ENCODE measurements at regions not wholly inside any gene's neighbourhood (a gene's known extent, or its start where the extent isn't known, plus 50 kb on each side); places are given as distances from the start of the nearest gene placed in this dataset.

- Mint-ChIP-seq H3K9me3 (peaks cover 10% of the 10 kb centered on the region), H3K4me3 (no peak overlapping the region), H3K4me1 (no peaks in the 10 kb centered on the region), H3K27me3 (no peaks in the 10 kb centered on the region), H3K27ac (no peak overlapping the region), H3K36me3 (ENCODE audit: low read depth) (no peaks in the 10 kb centered on the region)
- ATAC-seq (no peak), DNase-seq (no peak)
Observed at GRCh38 chr4:134585972-134586371, 384.4 kb upstream of the PABPC4L start.

- peaks cover 14% of the 10 kb centered on the region for H3K9me3 Mint-ChIP-seq
- H3K4me3 Mint-ChIP-seq: no peak overlapping the region
- no peaks in the 10 kb centered on the region for H3K27me3 Mint-ChIP-seq
- H3K36me3 Mint-ChIP-seq (ENCODE audit: low read depth): no peaks in the 10 kb centered on the region
- no peaks in the 10 kb centered on the region for H3K4me1 Mint-ChIP-seq
- ATAC-seq (no peak), DNase-seq (no peak)
- no peak overlapping the region for H3K27ac Mint-ChIP-seq
Observed at GRCh38 chr4:134567461-134567860, 365.9 kb upstream of the PABPC4L start.

GRCh38 chr4:134560728-134561127, 359.1 kb upstream of the PABPC4L start:
- Mint-ChIP-seq H3K36me3 (ENCODE audit: low read depth) (no peaks in the 10 kb centered on the region), H3K4me1 (no peaks in the 10 kb centered on the region), H3K9me3 (peaks cover 9% of the 10 kb centered on the region), H3K27me3 (no peaks in the 10 kb centered on the region), H3K4me3 (no peak overlapping the region), H3K27ac (no peak overlapping the region)
- no peak for ATAC-seq
- no peak for DNase-seq

GRCh38 chr4:134552063-134552462, 350.5 kb upstream of the PABPC4L start:
- no peak for DNase-seq
- Mint-ChIP-seq H3K4me1 (no peaks in the 10 kb centered on the region), H3K27ac (no peak overlapping the region), H3K27me3 (no peaks in the 10 kb centered on the region), H3K36me3 (ENCODE audit: low read depth) (no peaks in the 10 kb centered on the region), H3K4me3 (no peak overlapping the region), H3K9me3 (peaks cover 29% of the 10 kb centered on the region)
- no peak for ATAC-seq

- H3K27ac Mint-ChIP-seq: no peak overlapping the region
- H3K4me1 Mint-ChIP-seq: no peaks in the 10 kb centered on the region
- ATAC-seq: no peak
- DNase-seq: no peak
- H3K4me3 Mint-ChIP-seq: no peak overlapping the region
- H3K36me3 Mint-ChIP-seq (ENCODE audit: low read depth): no peaks in the 10 kb centered on the region
- H3K9me3 Mint-ChIP-seq: peaks cover 29% of the 10 kb centered on the region
- no peaks in the 10 kb centered on the region for H3K27me3 Mint-ChIP-seq
Observed at GRCh38 chr4:134551348-134551747, 349.8 kb upstream of the PABPC4L start.

- Mint-ChIP-seq H3K27me3 (no peaks in the 10 kb centered on the region), H3K9me3 (peaks cover 12% of the 10 kb centered on the region), H3K27ac (no peak overlapping the region), H3K36me3 (ENCODE audit: low read depth) (no peaks in the 10 kb centered on the region), H3K4me1 (no peaks in the 10 kb centered on the region), H3K4me3 (no peak overlapping the region)
- no peak for ATAC-seq
- no peak for DNase-seq
Observed at GRCh38 chr4:134548052-134548628, 346.6 kb upstream of the PABPC4L start.

- DNase-seq (no peak), ATAC-seq (no peak)
- Mint-ChIP-seq H3K27ac (no peak overlapping the region), H3K27me3 (no peaks in the 10 kb centered on the region), H3K9me3 (peaks cover 12% of the 10 kb centered on the region), H3K4me3 (no peak overlapping the region), H3K4me1 (no peaks in the 10 kb centered on the region), H3K36me3 (ENCODE audit: low read depth) (no peaks in the 10 kb centered on the region)
Observed at GRCh38 chr4:134546279-134546678, 344.7 kb upstream of the PABPC4L start.

- Mint-ChIP-seq H3K9me3 (peaks cover 12% of the 10 kb centered on the region), H3K27me3 (no peaks in the 10 kb centered on the region), H3K27ac (no peak overlapping the region), H3K4me1 (no peaks in the 10 kb centered on the region), H3K36me3 (ENCODE audit: low read depth) (no peaks in the 10 kb centered on the region), H3K4me3 (no peak overlapping the region)
- DNase-seq: no peak
- no peak for ATAC-seq
Observed at GRCh38 chr4:134544303-134544770, 342.7 kb upstream of the PABPC4L start.

GRCh38 chr4:134540588-134540987, 339.0 kb upstream of the PABPC4L start:
- Mint-ChIP-seq H3K4me1 (no peaks in the 10 kb centered on the region), H3K27ac (no peak overlapping the region), H3K27me3 (no peaks in the 10 kb centered on the region), H3K36me3 (ENCODE audit: low read depth) (no peaks in the 10 kb centered on the region), H3K9me3 (peaks cover 4% of the 10 kb centered on the region), H3K4me3 (no peak overlapping the region)
- DNase-seq: no peak
- no peak for ATAC-seq

- no peak for ATAC-seq
- Mint-ChIP-seq H3K27ac (no peak overlapping the region), H3K4me3 (no peak overlapping the region), H3K9me3 (peaks cover 8% of the 10 kb centered on the region), H3K27me3 (no peaks in the 10 kb centered on the region), H3K4me1 (no peaks in the 10 kb centered on the region), H3K36me3 (ENCODE audit: low read depth) (no peaks in the 10 kb centered on the region)
- DNase-seq: no peak
Observed at GRCh38 chr4:134539729-134540231, 338.2 kb upstream of the PABPC4L start.

- ATAC-seq (no peak), DNase-seq (no peak)
- no peaks in the 10 kb centered on the region for H3K27me3 Mint-ChIP-seq
- no peak overlapping the region for H3K27ac Mint-ChIP-seq
- H3K4me3 Mint-ChIP-seq: no peak overlapping the region
- no peaks in the 10 kb centered on the region for H3K4me1 Mint-ChIP-seq
- H3K36me3 Mint-ChIP-seq (ENCODE audit: low read depth): no peaks in the 10 kb centered on the region
- peaks cover 8% of the 10 kb centered on the region for H3K9me3 Mint-ChIP-seq
Observed at GRCh38 chr4:134537701-134538100, 336.1 kb upstream of the PABPC4L start.

GRCh38 chr4:134533068-134533467, 331.5 kb upstream of the PABPC4L start:
- Mint-ChIP-seq H3K4me1 (no peaks in the 10 kb centered on the region), H3K9me3 (peaks cover 8% of the 10 kb centered on the region), H3K36me3 (ENCODE audit: low read depth) (no peaks in the 10 kb centered on the region), H3K4me3 (no peak overlapping the region), H3K27ac (no peak overlapping the region), H3K27me3 (no peaks in the 10 kb centered on the region)
- ATAC-seq: no peak
- DNase-seq: no peak

- no peaks in the 10 kb centered on the region for H3K4me1 Mint-ChIP-seq
- no peak overlapping the region for H3K4me3 Mint-ChIP-seq
- H3K36me3 Mint-ChIP-seq (ENCODE audit: low read depth): no peaks in the 10 kb centered on the region
- no peaks in the 10 kb centered on the region for H3K27me3 Mint-ChIP-seq
- DNase-seq (no peak), ATAC-seq (no peak)
- H3K9me3 Mint-ChIP-seq: peaks cover 11% of the 10 kb centered on the region
- no peak overlapping the region for H3K27ac Mint-ChIP-seq
Observed at GRCh38 chr4:134531013-134531412, 329.4 kb upstream of the PABPC4L start.

GRCh38 chr4:134529629-134530028, 328.0 kb upstream of the PABPC4L start:
- no peaks in the 10 kb centered on the region for H3K36me3 Mint-ChIP-seq (ENCODE audit: low read depth)
- no peaks in the 10 kb centered on the region for H3K27me3 Mint-ChIP-seq
- DNase-seq (no peak), ATAC-seq (no peak)
- H3K4me1 Mint-ChIP-seq: no peaks in the 10 kb centered on the region
- peaks cover 7% of the 10 kb centered on the region for H3K9me3 Mint-ChIP-seq
- no peak overlapping the region for H3K4me3 Mint-ChIP-seq
- no peak overlapping the region for H3K27ac Mint-ChIP-seq

- no peaks in the 10 kb centered on the region for H3K36me3 Mint-ChIP-seq (ENCODE audit: low read depth)
- DNase-seq (no peak), ATAC-seq (no peak)
- H3K9me3 Mint-ChIP-seq: peaks cover 5% of the 10 kb centered on the region
- no peak overlapping the region for H3K4me3 Mint-ChIP-seq
- H3K27me3 Mint-ChIP-seq: no peaks in the 10 kb centered on the region
- H3K27ac Mint-ChIP-seq: no peak overlapping the region
- no peaks in the 10 kb centered on the region for H3K4me1 Mint-ChIP-seq
Observed at GRCh38 chr4:134518574-134519217, 317.1 kb upstream of the PABPC4L start.
